K562 (cell line): ENCODE measurements at regions not wholly inside any gene's neighbourhood (a gene's known extent, or its start where the extent isn't known, plus 50 kb on each side); places are given as distances from the start of the nearest gene placed in this dataset.

ENCODE experiments used
- IFI16 ChIP-seq: fragments of 250-450 bp; sonication (Bioruptor Pico); IDR thresholded peaks from 2 replicates; pipeline ENCODE4 v2.1.2; 2022; ENCODE audit warnings: mild to moderate bottlenecking, inconsistent platforms
- MAZ ChIP-seq, 2 experiments: fragments of 450-650 bp in 1 of 2; sonication (generic) in 1 of 2; formaldehyde crosslinking; IDR thresholded peaks in 1 of 2; conservative IDR thresholded peaks in 1 of 2; 2 replicates each; pipeline versions ENCODE4 v1.4.0 to v1.5.0; 2020; ENCODE audit warnings: mild to moderate bottlenecking in 1 of 2, missing genetic modification reagents in 1 of 2
- PCBP2 ChIP-seq: fragments of 200-400 bp; formaldehyde crosslinking; IDR thresholded peaks from 2 replicates; pipeline ENCODE4 v1.6.1; 2018; ENCODE audit warnings: low read length, low read depth, mild to moderate bottlenecking, moderate library complexity; ENCODE audit not compliant: poor library complexity, severe bottlenecking
- SIRT6 ChIP-seq: IDR thresholded peaks from one replicate; pipeline ENCODE4 v1.6.1; 2012; ENCODE audit warnings: low read depth, mild to moderate bottlenecking, control low read depth, inconsistent platforms, low read length, moderate library complexity
- TF ChIP-seq, protein P1 (sequence below), 2 experiments: fragments of 150-350 bp in 1 of 2; IDR thresholded peaks; 2 replicates each; pipeline ENCODE4 v1.6.1; 2012 to 2016; ENCODE audit warnings: low read depth in 2 of 2, low read length in 2 of 2, mild to moderate bottlenecking in 1 of 2, moderate library complexity in 1 of 2
- TF ChIP-seq, protein P2 (sequence below): fragments of 250-450 bp; sonication (Bioruptor Pico); IDR thresholded peaks from 2 replicates; pipeline ENCODE4 v1.4.0; 2020; ENCODE audit warnings: mild to moderate bottlenecking, moderate library complexity, borderline replicate concordance
- TF ChIP-seq, protein P3 (sequence below), 2 experiments: fragments of 450-650 bp in 1 of 2; sonication (generic) in 1 of 2; formaldehyde crosslinking in 1 of 2; IDR thresholded peaks; 2 replicates each; pipeline versions ENCODE4 v1.7.1 to v1.9.0; 2016 to 2022; ENCODE audit warnings: inconsistent platforms in 1 of 2, mild to moderate bottlenecking in 1 of 2, missing genetic modification reagents in 1 of 2
- TF ChIP-seq, protein P4 (sequence below): fragments of 250-450 bp; sonication (Bioruptor Pico); IDR thresholded peaks from 2 replicates; pipeline ENCODE4 v1.9.0; 2021; ENCODE audit warnings: mild to moderate bottlenecking

DNA sequence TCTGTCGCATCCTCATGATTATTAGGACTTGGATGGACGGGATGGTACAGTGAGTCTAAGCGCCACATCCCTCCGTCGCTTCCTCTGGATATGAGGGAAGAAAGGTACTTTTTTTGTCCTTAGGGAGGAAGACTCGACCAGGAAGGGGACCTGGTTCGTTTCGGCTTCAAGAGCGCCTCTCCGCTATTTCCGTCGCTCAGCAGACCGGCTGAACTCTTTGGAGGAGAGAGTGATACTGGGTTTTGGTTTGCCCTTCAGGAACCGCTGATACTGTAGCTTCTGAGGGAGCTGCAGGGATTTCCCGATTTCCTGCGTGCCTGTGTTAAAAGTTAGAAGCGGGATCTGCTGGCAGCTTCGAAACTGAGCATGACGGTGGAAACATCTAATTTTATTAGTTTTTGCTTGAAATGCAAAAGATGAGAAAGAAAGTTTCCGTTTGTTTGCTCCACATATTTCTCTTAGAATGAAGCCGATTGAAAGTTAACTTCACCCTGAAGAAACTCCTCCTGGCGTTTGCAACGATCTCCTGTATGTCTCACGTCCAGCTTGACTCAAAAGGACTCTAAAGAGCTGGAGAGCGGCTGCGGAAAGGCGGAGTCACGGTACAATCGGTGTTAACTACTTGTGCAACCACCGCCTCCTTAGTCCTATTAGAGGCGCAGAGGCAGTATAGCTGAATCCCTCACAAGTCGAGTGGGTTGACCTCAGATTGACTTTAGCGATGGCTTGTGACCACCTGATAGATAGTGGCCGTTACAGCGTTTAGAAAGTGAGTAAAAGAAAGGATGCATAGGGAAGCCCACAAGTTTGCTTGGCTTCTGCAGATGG, 129.4 kb downstream of the TRIM27 start (continued):
- TF ChIP-seq SIRT6 = no peak
- TF ChIP-seq, protein P1, sequence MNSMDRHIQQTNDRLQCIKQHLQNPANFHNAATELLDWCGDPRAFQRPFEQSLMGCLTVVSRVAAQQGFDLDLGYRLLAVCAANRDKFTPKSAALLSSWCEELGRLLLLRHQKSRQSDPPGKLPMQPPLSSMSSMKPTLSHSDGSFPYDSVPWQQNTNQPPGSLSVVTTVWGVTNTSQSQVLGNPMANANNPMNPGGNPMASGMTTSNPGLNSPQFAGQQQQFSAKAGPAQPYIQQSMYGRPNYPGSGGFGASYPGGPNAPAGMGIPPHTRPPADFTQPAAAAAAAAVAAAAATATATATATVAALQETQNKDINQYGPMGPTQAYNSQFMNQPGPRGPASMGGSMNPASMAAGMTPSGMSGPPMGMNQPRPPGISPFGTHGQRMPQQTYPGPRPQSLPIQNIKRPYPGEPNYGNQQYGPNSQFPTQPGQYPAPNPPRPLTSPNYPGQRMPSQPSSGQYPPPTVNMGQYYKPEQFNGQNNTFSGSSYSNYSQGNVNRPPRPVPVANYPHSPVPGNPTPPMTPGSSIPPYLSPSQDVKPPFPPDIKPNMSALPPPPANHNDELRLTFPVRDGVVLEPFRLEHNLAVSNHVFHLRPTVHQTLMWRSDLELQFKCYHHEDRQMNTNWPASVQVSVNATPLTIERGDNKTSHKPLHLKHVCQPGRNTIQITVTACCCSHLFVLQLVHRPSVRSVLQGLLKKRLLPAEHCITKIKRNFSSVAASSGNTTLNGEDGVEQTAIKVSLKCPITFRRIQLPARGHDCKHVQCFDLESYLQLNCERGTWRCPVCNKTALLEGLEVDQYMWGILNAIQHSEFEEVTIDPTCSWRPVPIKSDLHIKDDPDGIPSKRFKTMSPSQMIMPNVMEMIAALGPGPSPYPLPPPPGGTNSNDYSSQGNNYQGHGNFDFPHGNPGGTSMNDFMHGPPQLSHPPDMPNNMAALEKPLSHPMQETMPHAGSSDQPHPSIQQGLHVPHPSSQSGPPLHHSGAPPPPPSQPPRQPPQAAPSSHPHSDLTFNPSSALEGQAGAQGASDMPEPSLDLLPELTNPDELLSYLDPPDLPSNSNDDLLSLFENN (IDR thresholded peaks at IDR 0.05; ENCODE audit: low read depth in 2 of 2, low read length in 2 of 2) = no peak
- TF ChIP-seq, protein P2, sequence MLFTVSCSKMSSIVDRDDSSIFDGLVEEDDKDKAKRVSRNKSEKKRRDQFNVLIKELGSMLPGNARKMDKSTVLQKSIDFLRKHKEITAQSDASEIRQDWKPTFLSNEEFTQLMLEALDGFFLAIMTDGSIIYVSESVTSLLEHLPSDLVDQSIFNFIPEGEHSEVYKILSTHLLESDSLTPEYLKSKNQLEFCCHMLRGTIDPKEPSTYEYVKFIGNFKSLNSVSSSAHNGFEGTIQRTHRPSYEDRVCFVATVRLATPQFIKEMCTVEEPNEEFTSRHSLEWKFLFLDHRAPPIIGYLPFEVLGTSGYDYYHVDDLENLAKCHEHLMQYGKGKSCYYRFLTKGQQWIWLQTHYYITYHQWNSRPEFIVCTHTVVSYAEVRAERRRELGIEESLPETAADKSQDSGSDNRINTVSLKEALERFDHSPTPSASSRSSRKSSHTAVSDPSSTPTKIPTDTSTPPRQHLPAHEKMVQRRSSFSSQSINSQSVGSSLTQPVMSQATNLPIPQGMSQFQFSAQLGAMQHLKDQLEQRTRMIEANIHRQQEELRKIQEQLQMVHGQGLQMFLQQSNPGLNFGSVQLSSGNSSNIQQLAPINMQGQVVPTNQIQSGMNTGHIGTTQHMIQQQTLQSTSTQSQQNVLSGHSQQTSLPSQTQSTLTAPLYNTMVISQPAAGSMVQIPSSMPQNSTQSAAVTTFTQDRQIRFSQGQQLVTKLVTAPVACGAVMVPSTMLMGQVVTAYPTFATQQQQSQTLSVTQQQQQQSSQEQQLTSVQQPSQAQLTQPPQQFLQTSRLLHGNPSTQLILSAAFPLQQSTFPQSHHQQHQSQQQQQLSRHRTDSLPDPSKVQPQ (CRISPR knock-in tag) = no peak
- TF ChIP-seq MAZ (CRISPR knock-in tag; conservative IDR thresholded peaks at IDR 0.05 in 1 of 2, IDR thresholded peaks at IDR 0.05 in 1 of 2) = peak in 1 of 2 experiments; percentile 63; a peak in 2 of 4 replicates
- TF ChIP-seq PCBP2 = no peak
- TF ChIP-seq, protein P3, sequence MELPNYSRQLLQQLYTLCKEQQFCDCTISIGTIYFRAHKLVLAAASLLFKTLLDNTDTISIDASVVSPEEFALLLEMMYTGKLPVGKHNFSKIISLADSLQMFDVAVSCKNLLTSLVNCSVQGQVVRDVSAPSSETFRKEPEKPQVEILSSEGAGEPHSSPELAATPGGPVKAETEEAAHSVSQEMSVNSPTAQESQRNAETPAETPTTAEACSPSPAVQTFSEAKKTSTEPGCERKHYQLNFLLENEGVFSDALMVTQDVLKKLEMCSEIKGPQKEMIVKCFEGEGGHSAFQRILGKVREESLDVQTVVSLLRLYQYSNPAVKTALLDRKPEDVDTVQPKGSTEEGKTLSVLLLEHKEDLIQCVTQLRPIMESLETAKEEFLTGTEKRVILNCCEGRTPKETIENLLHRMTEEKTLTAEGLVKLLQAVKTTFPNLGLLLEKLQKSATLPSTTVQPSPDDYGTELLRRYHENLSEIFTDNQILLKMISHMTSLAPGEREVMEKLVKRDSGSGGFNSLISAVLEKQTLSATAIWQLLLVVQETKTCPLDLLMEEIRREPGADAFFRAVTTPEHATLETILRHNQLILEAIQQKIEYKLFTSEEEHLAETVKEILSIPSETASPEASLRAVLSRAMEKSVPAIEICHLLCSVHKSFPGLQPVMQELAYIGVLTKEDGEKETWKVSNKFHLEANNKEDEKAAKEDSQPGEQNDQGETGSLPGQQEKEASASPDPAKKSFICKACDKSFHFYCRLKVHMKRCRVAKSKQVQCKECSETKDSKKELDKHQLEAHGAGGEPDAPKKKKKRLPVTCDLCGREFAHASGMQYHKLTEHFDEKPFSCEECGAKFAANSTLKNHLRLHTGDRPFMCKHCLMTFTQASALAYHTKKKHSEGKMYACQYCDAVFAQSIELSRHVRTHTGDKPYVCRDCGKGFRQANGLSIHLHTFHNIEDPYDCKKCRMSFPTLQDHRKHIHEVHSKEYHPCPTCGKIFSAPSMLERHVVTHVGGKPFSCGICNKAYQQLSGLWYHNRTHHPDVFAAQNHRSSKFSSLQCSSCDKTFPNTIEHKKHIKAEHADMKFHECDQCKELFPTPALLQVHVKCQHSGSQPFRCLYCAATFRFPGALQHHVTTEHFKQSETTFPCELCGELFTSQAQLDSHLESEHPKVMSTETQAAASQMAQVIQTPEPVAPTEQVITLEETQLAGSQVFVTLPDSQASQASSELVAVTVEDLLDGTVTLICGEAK (IDR thresholded peaks at IDR 0.05) = peak; percentile 20; the same call in 1 of the 2 replicates
- TF ChIP-seq, protein P3 (CRISPR knock-in tag; IDR thresholded peaks at IDR 0.05) = no peak
- TF ChIP-seq, protein P4, sequence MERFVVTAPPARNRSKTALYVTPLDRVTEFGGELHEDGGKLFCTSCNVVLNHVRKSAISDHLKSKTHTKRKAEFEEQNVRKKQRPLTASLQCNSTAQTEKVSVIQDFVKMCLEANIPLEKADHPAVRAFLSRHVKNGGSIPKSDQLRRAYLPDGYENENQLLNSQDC (CRISPR knock-in tag) = no peak
- no peak for TF ChIP-seq IFI16 (CRISPR knock-in tag)
